Aorta (tissue), 5 donors: ENCODE measurements at regions not wholly inside any gene's neighbourhood (a gene's known extent, or its start where the extent isn't known, plus 50 kb on each side); places are given as distances from the start of the nearest gene placed in this dataset.
A peak's percentile ranks its signal among the peaks of the same experiment; 100 is the strongest.

Experiments
- ATAC-seq: fragments of 200-7000 bp; cut with Tn5 transposase; one replicate; pipeline ENCODE4 v1.9.1; 2022; ENCODE audit warnings: moderate library complexity; ENCODE audit not compliant: low FRiP score
- DNase-seq, 2 donors: peaks; one replicate each; pipeline ENCODE4 v3.0.0-alpha.2; 2020
- H3K27ac ChIP-seq, 2 donors: one replicate each; pipeline ENCODE4 v1.5.1; 2013; ENCODE audit warnings: low read length in 2 of 2, mild to moderate bottlenecking in 2 of 2, moderate library complexity in 2 of 2, control low read depth in 1 of 2, inconsistent platforms in 1 of 2, low read depth in 1 of 2
- H3K27me3 ChIP-seq, 2 donors: one replicate each; pipeline ENCODE4 v1.6.1; 2013; ENCODE audit warnings: control low read depth in 1 of 2, low read length in 1 of 2, mild to moderate bottlenecking in 1 of 2, moderate library complexity in 1 of 2; ENCODE audit not compliant: insufficient read depth in 2 of 2, control insufficient read depth in 1 of 2
- H3K36me3 ChIP-seq, 2 donors: one replicate each; pipeline ENCODE4 v1.6.1; 2013; ENCODE audit warnings: control low read depth in 1 of 2, low read length in 1 of 2, mild to moderate bottlenecking in 1 of 2; ENCODE audit not compliant: insufficient read depth in 2 of 2, control insufficient read depth in 1 of 2
- H3K4me1 ChIP-seq, 2 donors: one replicate each; pipeline ENCODE4 v1.6.1; 2013; ENCODE audit warnings: low read length in 2 of 2, control low read depth in 1 of 2, mild to moderate bottlenecking in 1 of 2, moderate library complexity in 1 of 2; ENCODE audit not compliant: insufficient read depth in 2 of 2, control insufficient read depth in 1 of 2
- H3K4me3 ChIP-seq, 2 donors: one replicate each; pipeline ENCODE4 v1.5.1; 2013; ENCODE audit warnings: low read length in 2 of 2, control low read depth in 1 of 2, mild to moderate bottlenecking in 1 of 2
- H3K9me3 ChIP-seq: one replicate; pipeline ENCODE4 v1.6.1; 2013; ENCODE audit warnings: mild to moderate bottlenecking, low read length; ENCODE audit not compliant: control insufficient read depth
- WGBS, 2 donors: extraction: QIAGEN DNeasy Blood & Tissue Kit; methylation state at CpG; one replicate each; pipeline ENCODE4 v1.1.7; 2013; 5-methylcytosine and 5-hydroxymethylcytosine counted together
- intact Hi-C, 2 donors: fragments of 100-400 bp; cut with DNase I; formaldehyde crosslinking; loops; one replicate each; pipeline versions ENCODE4 v1.14.2 to v1.15.0; 2022
- donor health status: healthy with polysubstance abuse.
- donor health status: Bipolar disorder and iron deficiency.
- donor health status: DM: no; HTN: no; CAD: no.
- donor health status: DM: no; HTN: no; CAD: no.
- donor health status: DM: yes; HTN: yes; CAD: no.

- Histone ChIP-seq H3K9me3 (no peaks in the 10 kb centered on the region), H3K27ac (peak overlapping the region; percentile 67 to 76), H3K36me3 (no peaks in the 10 kb centered on the region), H3K4me3 (no peak overlapping the region), H3K4me1 (peaks cover 0 to 2% of the 10 kb centered on the region in 2 donors), H3K27me3 (no peaks in the 10 kb centered on the region)
- intact Hi-C loops: loop anchor here in 1 of 2 donors (10.0 kb wide), 1 partner anchor 357 kb away; the partner anchor contains the start of gene PCDH7
- no peak for DNase-seq
- peak; percentile 87 for ATAC-seq
These were observed 361.2 kb downstream of the PCDH7 start for GRCh38 chr4:31081366-31081765.

GRCh38 chr4:31083456-31083855 is 363.3 kb downstream of the PCDH7 start:
- peaks cover 3% of the 10 kb centered on the region in 2 donors for H3K4me1 ChIP-seq
- 43 to 51% methylated on average over 3 of the region's 3 CpGs for WGBS, 2 donors
- DNase-seq: no peak
- H3K27me3 ChIP-seq: no peaks in the 10 kb centered on the region
- intact Hi-C loops: loop anchor here in 1 of 2 donors (10.0 kb wide), 1 partner anchor 359 kb away; the partner anchor contains the start of gene PCDH7
- no peaks in the 10 kb centered on the region for H3K9me3 ChIP-seq
- H3K27ac ChIP-seq: peak overlapping the region in 1 of 2 donors; percentile 54
- H3K4me3 ChIP-seq: no peak overlapping the region
- no peaks in the 10 kb centered on the region for H3K36me3 ChIP-seq
- ATAC-seq: no peak

GRCh38 chr4:31084806-31085416 is 364.7 kb downstream of the PCDH7 start:
- Histone ChIP-seq H3K27ac (peak overlapping the region; percentile 67 to 80), H3K4me3 (no peak overlapping the region), H3K27me3 (no peaks in the 10 kb centered on the region), H3K36me3 (no peaks in the 10 kb centered on the region), H3K4me1 (peaks cover 3% of the 10 kb centered on the region in 2 donors), H3K9me3 (no peaks in the 10 kb centered on the region)
- ATAC-seq (no peak), DNase-seq (peak in 1 of 2 donors; percentile 65)
- WGBS, 2 donors: 84% methylated on average over 9 of the region's 9 CpGs
- intact Hi-C loops: loop anchor here (5.0 to 10.0 kb wide), 2 partner anchors 360 to 363 kb away; partner anchors contain the start of gene PCDH7 (in 2 of the 2)

- Histone ChIP-seq H3K27ac (peak overlapping the region in 1 of 2 donors; percentile 67), H3K9me3 (no peaks in the 10 kb centered on the region), H3K27me3 (no peaks in the 10 kb centered on the region), H3K4me1 (peaks cover 3 to 4% of the 10 kb centered on the region in 2 donors), H3K36me3 (no peaks in the 10 kb centered on the region), H3K4me3 (no peak overlapping the region)
- ATAC-seq (no peak), DNase-seq (no peak)
- intact Hi-C loops: loop anchor here (5.0 to 10.0 kb wide), 2 partner anchors 361 to 363 kb away; partner anchors contain the start of gene PCDH7 (in 2 of the 2)
These were observed 365.5 kb downstream of the PCDH7 start for GRCh38 chr4:31085689-31086088.

- DNase-seq (no peak), ATAC-seq (no peak)
- H3K4me3 ChIP-seq: no peak overlapping the region
- H3K9me3 ChIP-seq: no peaks in the 10 kb centered on the region
- no peaks in the 10 kb centered on the region for H3K36me3 ChIP-seq
- peak overlapping the region; percentile 49 to 63 for H3K27ac ChIP-seq
- intact Hi-C loops: loop anchor here (5.0 to 10.0 kb wide), 2 partner anchors 362 to 365 kb away; partner anchors contain the start of gene PCDH7 (in 2 of the 2)
- WGBS, 2 donors: 8 to 24% methylated on average over 3 of the region's 3 CpGs
- no peaks in the 10 kb centered on the region for H3K27me3 ChIP-seq
- H3K4me1 ChIP-seq: peaks cover 3 to 4% of the 10 kb centered on the region in 2 donors
These were observed 366.7 kb downstream of the PCDH7 start for GRCh38 chr4:31086756-31087330.

GRCh38 chr4:31088600-31089230 is 368.5 kb downstream of the PCDH7 start:
- Histone ChIP-seq H3K27me3 (no peaks in the 10 kb centered on the region), H3K4me1 (peaks cover 3 to 4% of the 10 kb centered on the region in 2 donors), H3K9me3 (no peaks in the 10 kb centered on the region), H3K4me3 (no peak overlapping the region), H3K27ac (peak overlapping the region in 1 of 2 donors; percentile 76), H3K36me3 (no peaks in the 10 kb centered on the region)
- peak; percentile 83 for ATAC-seq
- DNase-seq: no peak
- intact Hi-C loops: loop anchor here (5.0 to 10.0 kb wide), 2 partner anchors 364 to 366 kb away; partner anchors contain the start of gene PCDH7 (in 2 of the 2)
- 4 to 5% methylated on average over 3 of the region's 3 CpGs for WGBS, 2 donors

- DNase-seq: no peak
- Histone ChIP-seq H3K9me3 (no peaks in the 10 kb centered on the region), H3K4me1 (peaks cover 3 to 4% of the 10 kb centered on the region in 2 donors), H3K27ac (peak overlapping the region; percentile 82 to 92), H3K4me3 (no peak overlapping the region), H3K27me3 (no peaks in the 10 kb centered on the region), H3K36me3 (no peaks in the 10 kb centered on the region)
- 35 to 38% methylated on average over 6 of the region's 6 CpGs for WGBS, 2 donors
- ATAC-seq: no peak
- intact Hi-C loops: loop anchor here (5.0 to 10.0 kb wide), 3 partner anchors 345 to 368 kb away; partner anchors contain the start of gene PCDH7 (in 2 of the 2)
These were observed 369.6 kb downstream of the PCDH7 start for GRCh38 chr4:31089815-31090214.

- Histone ChIP-seq H3K9me3 (no peaks in the 10 kb centered on the region), H3K4me1 (peaks cover 4 to 5% of the 10 kb centered on the region in 2 donors), H3K4me3 (no peak overlapping the region), H3K36me3 (no peaks in the 10 kb centered on the region), H3K27ac (no peak overlapping the region), H3K27me3 (no peaks in the 10 kb centered on the region)
- no peak for DNase-seq
- ATAC-seq: no peak
- intact Hi-C loops: loop anchor here in 1 of 2 donors (10.0 kb wide), 1 partner anchor 350 kb away; no protein-coding TSS in a partner anchor
- WGBS, 2 donors: 68 to 79% methylated on average over 2 of the region's 2 CpGs
These were observed 374.3 kb downstream of the PCDH7 start for GRCh38 chr4:31094474-31094873.
